Trophoblast cell (in vitro differentiated cells and primary cell): ENCODE measurements at regions not wholly inside any gene's neighbourhood (a gene's known extent, or its start where the extent isn't known, plus 50 kb on each side); places are given as distances from the start of the nearest gene placed in this dataset.
"Not testable (repeated sequence)": the region's sequence is repeated elsewhere in the genome, so short reads cannot be mapped to it uniquely, and the experiment has no call there.

ENCODE experiments used
- DNase-seq, 2 donors: peaks; one replicate each; pipeline ENCODE4 v3.0.0-alpha.2; 2016
- H2AFZ ChIP-seq: 2 replicates; pipeline ENCODE4 v1.6.1; 2013; ENCODE audit warnings: low read length, moderate library complexity, mild to moderate bottlenecking; ENCODE audit not compliant: insufficient read depth, poor library complexity
- H2AK5ac ChIP-seq: 2 replicates; pipeline ENCODE4 v1.6.1; 2013; ENCODE audit warnings: mild to moderate bottlenecking, low read length
- H2BK120ac ChIP-seq: 2 replicates; pipeline ENCODE4 v1.6.1; 2013; ENCODE audit warnings: low read length, mild to moderate bottlenecking, moderate library complexity; ENCODE audit not compliant: insufficient read depth, poor library complexity
- H2BK12ac ChIP-seq: 2 replicates; pipeline ENCODE4 v1.6.1; 2013; ENCODE audit warnings: mild to moderate bottlenecking, low read length, moderate library complexity
- H2BK5ac ChIP-seq: 2 replicates; pipeline ENCODE4 v1.6.1; 2013; ENCODE audit warnings: low read length, low read depth, moderate library complexity, mild to moderate bottlenecking; ENCODE audit not compliant: poor library complexity
- H3K14ac ChIP-seq: 2 replicates; pipeline ENCODE4 v1.6.1; 2013; ENCODE audit warnings: mild to moderate bottlenecking, low read length
- H3K18ac ChIP-seq: 2 replicates; pipeline ENCODE4 v1.6.1; 2013; ENCODE audit warnings: mild to moderate bottlenecking, low read length
- H3K23ac ChIP-seq: 2 replicates; pipeline ENCODE4 v1.6.1; 2013; ENCODE audit warnings: low read length
- H3K27ac ChIP-seq: 2 replicates; pipeline ENCODE4 v1.5.1; 2013; ENCODE audit warnings: low read depth, mild to moderate bottlenecking, inconsistent platforms, low read length, moderate library complexity
- H3K27me3 ChIP-seq: 2 replicates; pipeline ENCODE4 v1.6.1; 2013; ENCODE audit warnings: inconsistent platforms, mild to moderate bottlenecking, low read length, moderate library complexity; ENCODE audit not compliant: insufficient read depth
- H3K36me3 ChIP-seq, 2 experiments: 1 replicate in 1 of 2; 2 replicates in 1 of 2; pipeline ENCODE4 v1.6.1; 2013; ENCODE audit warnings: low read length in 2 of 2, mild to moderate bottlenecking in 2 of 2, moderate library complexity in 1 of 2; ENCODE audit not compliant: insufficient read depth in 2 of 2, control insufficient read depth in 1 of 2
- H3K4ac ChIP-seq: 2 replicates; pipeline ENCODE4 v1.6.1; 2013; ENCODE audit warnings: low read depth, mild to moderate bottlenecking, low read length, moderate library complexity
- H3K4me1 ChIP-seq, 2 experiments: 1 replicate in 1 of 2; 2 replicates in 1 of 2; pipeline ENCODE4 v1.6.1; 2013; ENCODE audit warnings: low read length in 2 of 2, mild to moderate bottlenecking in 2 of 2, moderate library complexity in 1 of 2; ENCODE audit not compliant: insufficient read depth in 2 of 2, control insufficient read depth in 1 of 2
- H3K4me2 ChIP-seq: 2 replicates; pipeline ENCODE4 v1.6.1; 2013; ENCODE audit warnings: inconsistent platforms, mild to moderate bottlenecking, low read length, moderate library complexity
- H3K4me3 ChIP-seq: 2 replicates; pipeline ENCODE4 v1.5.1; 2013; ENCODE audit warnings: mild to moderate bottlenecking, low read depth, low read length, inconsistent platforms
- H3K79me1 ChIP-seq: one replicate; pipeline ENCODE4 v1.6.1; 2013; ENCODE audit warnings: low read length
- H3K79me2 ChIP-seq: 2 replicates; pipeline ENCODE4 v1.6.1; 2013; ENCODE audit warnings: low read length, mild to moderate bottlenecking; ENCODE audit not compliant: control insufficient read depth, insufficient read depth, poor library complexity
- H3K9ac ChIP-seq: 2 replicates; pipeline ENCODE4 v1.6.1; 2013; ENCODE audit warnings: mild to moderate bottlenecking, low read length
- H3K9me3 ChIP-seq: 2 replicates; pipeline ENCODE4 v1.6.1; 2013; ENCODE audit warnings: low read depth, mild to moderate bottlenecking, control low read depth, inconsistent platforms, low read length; ENCODE audit not compliant: insufficient read depth
- H4K12ac ChIP-seq: 2 replicates; pipeline ENCODE4 v1.6.1; 2013; ENCODE audit warnings: low read depth, mild to moderate bottlenecking, low read length, moderate library complexity
- H4K8ac ChIP-seq: 2 replicates; pipeline ENCODE4 v1.6.1; 2013; ENCODE audit warnings: low read depth, mild to moderate bottlenecking, low read length, moderate library complexity
- H4K91ac ChIP-seq: one replicate; pipeline ENCODE4 v1.6.1; 2013; ENCODE audit warnings: low read depth, mild to moderate bottlenecking, low read length, moderate library complexity
- WGBS: extraction: QIAGEN DNeasy Blood & Tissue Kit; methylation state at CpG from one replicate; pipeline ENCODE4 v1.1.7; 2013; ENCODE audit warnings: missing lambda C conversion rate; ENCODE audit not compliant: insufficient read length, insufficient coverage; ENCODE audit errors: extremely low coverage; 5-methylcytosine and 5-hydroxymethylcytosine counted together

- no peak overlapping the region for H3K14ac ChIP-seq
- no peak overlapping the region for H3K9ac ChIP-seq
- H3K4me3 ChIP-seq: no peak overlapping the region
- H3K23ac ChIP-seq: no peak overlapping the region
- no peaks in the 10 kb centered on the region for H3K27me3 ChIP-seq
- no peaks in the 10 kb centered on the region for H3K36me3 ChIP-seq
- no peak overlapping the region for H2BK120ac ChIP-seq
- H2BK5ac ChIP-seq: no peak overlapping the region
- H4K8ac ChIP-seq: no peak overlapping the region
- H4K12ac ChIP-seq: no peak overlapping the region
- H4K91ac ChIP-seq: no peak overlapping the region
- H3K79me1 ChIP-seq: no peaks in the 10 kb centered on the region
- H2BK12ac ChIP-seq: no peak overlapping the region
- no peak overlapping the region for H3K18ac ChIP-seq
- H3K79me2 ChIP-seq: no peaks in the 10 kb centered on the region
- H2AK5ac ChIP-seq: no peak overlapping the region
- no peaks in the 10 kb centered on the region for H3K4me1 ChIP-seq
- DNase-seq: no peak
- no CpG with 5 or more reads among the region's 17 CpGs for WGBS
- no peak overlapping the region for H2AFZ ChIP-seq
- no peak overlapping the region for H3K4ac ChIP-seq
- H3K9me3 ChIP-seq: no peaks in the 10 kb centered on the region
- H3K4me2 ChIP-seq: no peak overlapping the region
- no peak overlapping the region for H3K27ac ChIP-seq
These were observed 288.9 kb downstream of the RDH14 start for GRCh38 chr2:18271370-18272147.

GRCh38 chr2:18268400-18268799 lies 292.1 kb downstream of the RDH14 start:
- no peak overlapping the region for H2BK5ac ChIP-seq
- no peaks in the 10 kb centered on the region for H3K4me1 ChIP-seq
- H3K18ac ChIP-seq: no peak overlapping the region
- no peak overlapping the region for H3K4me3 ChIP-seq
- no peaks in the 10 kb centered on the region for H3K9me3 ChIP-seq
- no peak overlapping the region for H4K91ac ChIP-seq
- no peaks in the 10 kb centered on the region for H3K27me3 ChIP-seq
- H3K79me2 ChIP-seq: no peaks in the 10 kb centered on the region
- no peak overlapping the region for H4K8ac ChIP-seq
- H3K27ac ChIP-seq: no peak overlapping the region
- H3K4me2 ChIP-seq: no peak overlapping the region
- H2BK12ac ChIP-seq: no peak overlapping the region
- no CpG with 5 or more reads among the region's 3 CpGs for WGBS
- no peak overlapping the region for H2AFZ ChIP-seq
- H3K14ac ChIP-seq: no peak overlapping the region
- H4K12ac ChIP-seq: no peak overlapping the region
- DNase-seq: no peak
- H2BK120ac ChIP-seq: no peak overlapping the region
- no peaks in the 10 kb centered on the region for H3K36me3 ChIP-seq
- H3K79me1 ChIP-seq: no peaks in the 10 kb centered on the region
- no peak overlapping the region for H3K23ac ChIP-seq
- no peak overlapping the region for H3K9ac ChIP-seq
- no peak overlapping the region for H2AK5ac ChIP-seq
- no peak overlapping the region for H3K4ac ChIP-seq

GRCh38 chr2:18267501-18267900 lies 293.0 kb downstream of the RDH14 start:
- WGBS: no CpG with 5 or more reads among the region's 1 CpG

GRCh38 chr2:18266699-18267098 lies 293.8 kb downstream of the RDH14 start:
- not testable (repeated sequence) for H3K9ac ChIP-seq, H3K4ac ChIP-seq, H3K14ac ChIP-seq, H2AK5ac ChIP-seq, H3K36me3 ChIP-seq, H2AFZ ChIP-seq, H2BK5ac ChIP-seq, H4K91ac ChIP-seq, H4K8ac ChIP-seq, H4K12ac ChIP-seq, H2BK120ac ChIP-seq, H3K4me2 ChIP-seq, DNase-seq, H3K79me2 ChIP-seq, H3K23ac ChIP-seq, H3K4me3 ChIP-seq, H3K27me3 ChIP-seq, H3K4me1 ChIP-seq, H3K79me1 ChIP-seq, H3K9me3 ChIP-seq, H3K18ac ChIP-seq, H3K27ac ChIP-seq, H2BK12ac ChIP-seq
- WGBS: no CpG with 5 or more reads among the region's 8 CpGs

More at GRCh38 chr2:18267501-18267900, 293.0 kb downstream of the RDH14 start:
- Histone ChIP-seq H3K79me2 (no peaks in the 10 kb centered on the region), H3K23ac (no peak overlapping the region), H3K4me2 (no peak overlapping the region), H3K36me3 (no peaks in the 10 kb centered on the region), H3K18ac (no peak overlapping the region), H3K4me1 (no peaks in the 10 kb centered on the region), H3K4me3 (no peak overlapping the region), H3K9me3 (no peaks in the 10 kb centered on the region), H2AFZ (no peak overlapping the region), H2BK120ac (no peak overlapping the region), H2AK5ac (no peak overlapping the region), H3K4ac (no peak overlapping the region), H4K91ac (no peak overlapping the region), H2BK12ac (no peak overlapping the region), H4K8ac (no peak overlapping the region), H3K79me1 (no peaks in the 10 kb centered on the region), H3K14ac (no peak overlapping the region), H3K27me3 (no peaks in the 10 kb centered on the region), H2BK5ac (no peak overlapping the region), H4K12ac (no peak overlapping the region), H3K9ac (no peak overlapping the region), H3K27ac (no peak overlapping the region)
- no peak for DNase-seq
